Lower lobe of right lung (tissue), 2 donors: ENCODE measurements at regions not wholly inside any gene's neighbourhood (a gene's known extent, or its start where the extent isn't known, plus 50 kb on each side); places are given as distances from the start of the nearest gene placed in this dataset.

Experiments used
- ATAC-seq, 2 donors: fragments of 200-7000 bp; cut with Tn5 transposase; one replicate each; pipeline ENCODE4 v1.9.1; 2020 to 2022; ENCODE audit warnings: mild to moderate bottlenecking in 2 of 2, moderate library complexity in 2 of 2
- DNase-seq: peaks from one replicate; pipeline ENCODE4 v3.0.0-alpha.2; 2020
- H3K27ac ChIP-seq: fragments of 200-600 bp; one replicate; pipeline ENCODE4 v1.8.0; 2022
- H3K27me3 ChIP-seq: fragments of 200-600 bp; one replicate; pipeline ENCODE4 v1.8.0; 2022; ENCODE audit warnings: low read depth
- H3K36me3 ChIP-seq: fragments of 200-600 bp; one replicate; pipeline ENCODE4 v1.8.0; 2022; ENCODE audit warnings: mild to moderate bottlenecking
- H3K4me1 ChIP-seq: fragments of 200-600 bp; one replicate; pipeline ENCODE4 v1.8.0; 2022
- H3K4me3 ChIP-seq: fragments of 200-600 bp; one replicate; pipeline ENCODE4 v1.8.0; 2022; ENCODE audit warnings: mild to moderate bottlenecking
- H3K9me3 ChIP-seq: fragments of 200-600 bp; one replicate; pipeline ENCODE4 v1.8.0; 2022
- CTCF ChIP-seq: fragments of 200-600 bp; IDR thresholded peaks from one replicate; pipeline ENCODE4 v1.8.0; 2022; ENCODE audit warnings: antibody characterized with exemption, mild to moderate bottlenecking
- intact Hi-C: fragments of 100-400 bp; cut with DNase I; formaldehyde crosslinking; loops from one replicate; pipeline ENCODE4 v1.11.0; 2022
- donor health status: DM: no; HTN: yes; CAD: no; lungs with severe emphysema.

- intact Hi-C loops: no loop called here
- Histone ChIP-seq H3K4me3 (no peak overlapping the region), H3K27ac (no peak overlapping the region), H3K36me3 (no peaks in the 10 kb centered on the region), H3K27me3 (no peaks in the 10 kb centered on the region), H3K9me3 (no peaks in the 10 kb centered on the region), H3K4me1 (no peaks in the 10 kb centered on the region)
- ATAC-seq (no peak), DNase-seq (no peak)
- TF ChIP-seq CTCF: no peak
These were observed 50.8 kb upstream of the SYN2 start for GRCh38 chr3:11953350-11953749.

GRCh38 chr3:11953778-11954177, 50.4 kb upstream of the SYN2 start:
- H3K27ac ChIP-seq: no peak overlapping the region
- no peaks in the 10 kb centered on the region for H3K4me1 ChIP-seq
- H3K36me3 ChIP-seq: no peaks in the 10 kb centered on the region
- no peak overlapping the region for H3K4me3 ChIP-seq
- intact Hi-C loops: no loop called here
- no peaks in the 10 kb centered on the region for H3K27me3 ChIP-seq
- no peak for ATAC-seq
- TF ChIP-seq CTCF: no peak
- H3K9me3 ChIP-seq: no peaks in the 10 kb centered on the region
- no peak for DNase-seq

- no peak for DNase-seq
- intact Hi-C loops: no loop called here
These were observed 49.8 kb upstream of the SYN2 start for GRCh38 chr3:11954312-11954934.

More at GRCh38 chr3:11954312-11954934, 49.8 kb upstream of the SYN2 start:
- no peak overlapping the region for H3K27ac ChIP-seq
- no peak overlapping the region for H3K4me3 ChIP-seq
- no peaks in the 10 kb centered on the region for H3K27me3 ChIP-seq
- no peaks in the 10 kb centered on the region for H3K9me3 ChIP-seq
- ATAC-seq: no peak
- H3K4me1 ChIP-seq: no peaks in the 10 kb centered on the region
- no peaks in the 10 kb centered on the region for H3K36me3 ChIP-seq
- TF ChIP-seq CTCF: no peak
